ENCODE measurements at regions not wholly inside any gene's neighbourhood (a gene's known extent, or its start where the extent isn't known, plus 50 kb on each side); places are given as distances from the start of the nearest gene placed in this dataset.

DNA sequence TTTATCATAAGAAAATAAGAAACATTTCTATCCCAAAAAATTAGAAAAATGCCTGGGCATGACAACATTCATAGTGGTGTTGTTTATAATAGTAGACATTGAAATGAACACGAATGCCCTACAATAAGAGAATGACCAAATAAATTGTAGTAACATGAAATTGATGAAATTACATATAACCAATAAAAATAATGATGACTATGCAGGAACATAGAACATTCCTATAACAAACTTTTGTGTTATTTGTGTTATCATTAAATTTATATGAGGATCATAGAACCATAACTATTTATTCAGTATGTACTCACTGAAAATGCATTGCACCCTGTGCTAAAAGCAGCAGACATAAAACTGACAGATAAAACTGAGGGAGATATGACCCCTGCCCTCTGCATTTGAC is 399.7 kb downstream of the CBLN4 start:
- 77 to 85% (median 80%) methylated on average over 1 of the region's 1 CpG for WGBS, 4 donors
- Histone ChIP-seq H3K9me3 (no peaks in the 10 kb centered on the region), H3K27ac (no peak overlapping the region), H3K27me3 (no peaks in the 10 kb centered on the region), H3K4me3 (no peak overlapping the region), H3K4me1 (no peaks in the 10 kb centered on the region), H3K36me3 (no peaks in the 10 kb centered on the region)
- intact Hi-C loops (cut with DNase I), result no loop called here
- DNase-seq (no peak), ATAC-seq (no peak)
- TF ChIP-seq POLR2A (IDR thresholded peaks at IDR 0.05), result no peak
- TF ChIP-seq, protein P1, sequence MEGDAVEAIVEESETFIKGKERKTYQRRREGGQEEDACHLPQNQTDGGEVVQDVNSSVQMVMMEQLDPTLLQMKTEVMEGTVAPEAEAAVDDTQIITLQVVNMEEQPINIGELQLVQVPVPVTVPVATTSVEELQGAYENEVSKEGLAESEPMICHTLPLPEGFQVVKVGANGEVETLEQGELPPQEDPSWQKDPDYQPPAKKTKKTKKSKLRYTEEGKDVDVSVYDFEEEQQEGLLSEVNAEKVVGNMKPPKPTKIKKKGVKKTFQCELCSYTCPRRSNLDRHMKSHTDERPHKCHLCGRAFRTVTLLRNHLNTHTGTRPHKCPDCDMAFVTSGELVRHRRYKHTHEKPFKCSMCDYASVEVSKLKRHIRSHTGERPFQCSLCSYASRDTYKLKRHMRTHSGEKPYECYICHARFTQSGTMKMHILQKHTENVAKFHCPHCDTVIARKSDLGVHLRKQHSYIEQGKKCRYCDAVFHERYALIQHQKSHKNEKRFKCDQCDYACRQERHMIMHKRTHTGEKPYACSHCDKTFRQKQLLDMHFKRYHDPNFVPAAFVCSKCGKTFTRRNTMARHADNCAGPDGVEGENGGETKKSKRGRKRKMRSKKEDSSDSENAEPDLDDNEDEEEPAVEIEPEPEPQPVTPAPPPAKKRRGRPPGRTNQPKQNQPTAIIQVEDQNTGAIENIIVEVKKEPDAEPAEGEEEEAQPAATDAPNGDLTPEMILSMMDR (IDR thresholded peaks at IDR 0.05), result no peak

DNA sequence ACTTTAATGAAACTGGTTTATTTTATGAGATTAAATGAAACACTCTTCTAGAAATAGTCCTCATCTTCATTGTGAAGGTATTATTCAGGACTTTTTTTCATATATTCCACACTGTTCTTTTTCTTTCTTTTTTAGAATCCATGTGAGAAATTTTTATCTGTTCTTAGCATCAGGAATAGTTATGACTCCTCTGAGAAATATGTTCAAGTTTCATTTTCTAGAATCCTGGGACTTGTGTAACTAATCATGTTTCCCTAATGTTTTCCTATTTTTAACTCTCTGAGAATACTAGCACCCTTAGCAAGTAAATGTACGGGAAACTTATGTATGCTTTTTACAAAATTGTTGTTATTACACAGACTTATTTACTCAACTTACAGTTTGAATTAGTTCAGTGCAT is 407.8 kb downstream of the CBLN4 start:
- H3K4me3 ChIP-seq, result no peak overlapping the region
- no peak for TF ChIP-seq POLR2A (IDR thresholded peaks at IDR 0.05)
- TF ChIP-seq, protein P1 (IDR thresholded peaks at IDR 0.05), result no peak
- WGBS, 4 donors, result 67 to 88% (median 77%) methylated on average over 1 of the region's 1 CpG
- no peak overlapping the region for H3K27ac ChIP-seq
- DNase-seq (no peak), ATAC-seq (no peak)
- H3K36me3 ChIP-seq, result no peaks in the 10 kb centered on the region
- H3K9me3 ChIP-seq, result no peaks in the 10 kb centered on the region
- H3K27me3 ChIP-seq, result no peaks in the 10 kb centered on the region
- no peaks in the 10 kb centered on the region for H3K4me1 ChIP-seq
- intact Hi-C loops (cut with DNase I), result no loop called here

DNA sequence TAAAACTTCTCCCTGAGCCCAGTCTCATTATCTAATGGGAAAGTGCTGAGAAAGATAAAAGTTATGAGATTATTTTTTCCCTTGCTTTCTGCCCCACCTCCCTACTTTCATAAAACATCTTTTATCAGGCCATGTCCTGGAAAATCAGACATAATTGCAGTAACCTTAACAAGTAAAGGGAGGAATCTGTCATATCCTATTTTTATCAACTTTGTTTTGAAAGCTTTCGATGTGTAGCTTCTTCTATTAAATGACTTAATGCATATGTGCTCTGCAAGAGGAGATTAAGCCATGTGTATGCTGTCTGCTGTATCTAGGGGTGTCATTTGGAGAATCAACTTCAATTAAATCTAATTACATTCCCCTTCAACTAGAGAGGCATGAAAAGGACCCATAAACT is 408.9 kb downstream of the CBLN4 start:
- Histone ChIP-seq H3K36me3 (no peaks in the 10 kb centered on the region), H3K27ac (no peak overlapping the region), H3K4me3 (no peak overlapping the region), H3K27me3 (no peaks in the 10 kb centered on the region), H3K9me3 (no peaks in the 10 kb centered on the region), H3K4me1 (no peaks in the 10 kb centered on the region)
- TF ChIP-seq, protein P1 (IDR thresholded peaks at IDR 0.05), result no peak
- TF ChIP-seq POLR2A (IDR thresholded peaks at IDR 0.05), result no peak
- ATAC-seq (no peak), DNase-seq (no peak)
- WGBS, 4 donors, result 50 to 63% (median 57%) methylated on average over 1 of the region's 1 CpG
- intact Hi-C loops (cut with DNase I), result no loop called here

DNA sequence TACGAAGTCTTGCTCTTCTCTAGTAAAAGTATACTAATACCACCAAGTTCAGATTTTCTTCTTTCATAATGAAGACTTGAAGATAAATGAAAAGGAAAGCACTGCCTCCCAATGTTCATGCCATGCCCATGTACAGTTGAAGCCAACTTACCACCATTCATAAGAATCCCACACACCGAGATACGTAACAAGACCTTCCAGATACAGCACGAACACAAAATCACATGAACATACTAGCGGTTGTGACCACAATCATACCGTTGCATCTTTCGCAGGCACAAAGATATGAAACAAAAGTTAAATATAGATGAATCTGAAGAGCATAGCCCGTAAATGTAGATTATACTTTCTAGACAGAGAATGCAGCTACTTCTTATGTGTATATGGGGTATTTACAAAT is 412.5 kb downstream of the CBLN4 start:
- TF ChIP-seq, protein P1 (IDR thresholded peaks at IDR 0.05), result no peak
- no peak for TF ChIP-seq POLR2A (IDR thresholded peaks at IDR 0.05)
- Histone ChIP-seq H3K4me3 (no peak overlapping the region), H3K27me3 (no peaks in the 10 kb centered on the region), H3K36me3 (no peaks in the 10 kb centered on the region), H3K27ac (no peak overlapping the region), H3K4me1 (no peaks in the 10 kb centered on the region), H3K9me3 (no peaks in the 10 kb centered on the region)
- intact Hi-C loops (cut with DNase I), result no loop called here
- DNase-seq, result no peak
- no peak for ATAC-seq
- 81 to 92% (median 84%) methylated on average over 8 of the region's 8 CpGs for WGBS, 4 donors
